CD14-positive monocyte (primary cell): ENCODE measurements at regions not wholly inside any gene's neighbourhood (a gene's known extent, or its start where the extent isn't known, plus 50 kb on each side); places are given as distances from the start of the nearest gene placed in this dataset.

Source experiments
- DNase-seq, 3 donors: peaks; one replicate each; pipeline ENCODE4 v3.0.0-alpha.2; 2011 to 2022
- H2AFZ ChIP-seq: 2 replicates; pipeline ENCODE4 v1.6.0; 2012; ENCODE audit warnings: mild to moderate bottlenecking, low read depth, low read length, inconsistent platforms; ENCODE audit not compliant: insufficient read depth, poor library complexity, severe bottlenecking
- H3K27ac ChIP-seq, 2 donors: 1 replicate in 1 of 2; 2 replicates in 1 of 2; pipeline ENCODE4 v1.5.1; 2012 to 2013; ENCODE audit warnings: low read length in 2 of 2, control low read depth in 1 of 2, inconsistent platforms in 1 of 2, low read depth in 1 of 2, mild to moderate bottlenecking in 1 of 2
- H3K27me3 ChIP-seq, 2 donors: one replicate each; pipeline versions ENCODE4 v1.6.0 to v1.6.1; 2011 to 2013; ENCODE audit warnings: low read length in 2 of 2; ENCODE audit not compliant: control insufficient read depth in 2 of 2, insufficient read depth in 2 of 2
- H3K36me3 ChIP-seq, 2 donors: replicated peaks in 1 of 2; 1 replicate in 1 of 2; 2 replicates in 1 of 2; pipeline versions ENCODE4 v1.5.1 to v1.6.1; 2012 to 2013; ENCODE audit warnings: low read length in 2 of 2, control low read depth in 1 of 2, inconsistent platforms in 1 of 2, mild to moderate bottlenecking in 1 of 2; ENCODE audit not compliant: insufficient read depth in 2 of 2, control insufficient read depth in 1 of 2
- H3K4me1 ChIP-seq, 2 donors: 1 replicate in 1 of 2; 2 replicates in 1 of 2; pipeline versions ENCODE4 v1.5.1 to v1.6.1; 2012 to 2013; ENCODE audit warnings: low read length in 2 of 2, control low read depth in 1 of 2, inconsistent platforms in 1 of 2, mild to moderate bottlenecking in 1 of 2, moderate library complexity in 1 of 2; ENCODE audit not compliant: insufficient read depth in 2 of 2, control insufficient read depth in 1 of 2
- H3K4me2 ChIP-seq: replicated peaks from 2 replicates; pipeline ENCODE3; 2012; ENCODE audit warnings: low read length, moderate library complexity, mild to moderate bottlenecking; ENCODE audit not compliant: poor library complexity, severe bottlenecking; ENCODE audit errors: extremely low read depth
- H3K4me3 ChIP-seq, 3 experiments: fragments of 200-600 bp in 1 of 3; sonication (generic) in 1 of 3; replicated peaks in 1 of 3; 1 replicate in 2 of 3; 2 replicates in 1 of 3; pipeline ENCODE4 v1.5.1; 2011 to 2013; ENCODE audit warnings: low read length in 3 of 3, mild to moderate bottlenecking in 3 of 3, control low read depth in 2 of 3, low read depth in 2 of 3, inconsistent platforms in 1 of 3, moderate library complexity in 1 of 3
- H3K79me2 ChIP-seq: 2 replicates; pipeline ENCODE4 v1.6.0; 2012; ENCODE audit warnings: mild to moderate bottlenecking, control low read depth, inconsistent platforms, low read length, moderate library complexity; ENCODE audit not compliant: insufficient read depth
- H3K9ac ChIP-seq: 2 replicates; pipeline ENCODE4 v1.6.0; 2017; ENCODE audit warnings: low read length, mild to moderate bottlenecking; ENCODE audit not compliant: insufficient read depth, poor library complexity, severe bottlenecking
- H3K9me3 ChIP-seq, 2 donors: replicated peaks in 1 of 2; 1 replicate in 1 of 2; 2 replicates in 1 of 2; pipeline versions ENCODE4 v1.5.1 to v1.6.1; 2012 to 2013; ENCODE audit warnings: low read length in 2 of 2, control low read depth in 1 of 2; ENCODE audit not compliant: control insufficient read depth in 1 of 2, insufficient read depth in 1 of 2
- H4K20me1 ChIP-seq: 2 replicates; pipeline ENCODE4 v1.6.0; 2012; ENCODE audit warnings: mild to moderate bottlenecking, low read length, control low read depth, moderate library complexity; ENCODE audit not compliant: insufficient read depth
- H3K27ac Mint-ChIP-seq, 7 donors: one replicate each; pipeline ENCODE4 v1.8.0; 2020; ENCODE audit warnings: mild to moderate bottlenecking in 7 of 7, mixed read lengths in 7 of 7, moderate library complexity in 6 of 7, inconsistent platforms in 2 of 7
- H3K27me3 Mint-ChIP-seq, 3 donors: one replicate each; pipeline ENCODE4 v1.8.0; 2021 to 2022; ENCODE audit warnings: low read depth in 3 of 3, mild to moderate bottlenecking in 3 of 3, mixed read lengths in 3 of 3, moderate library complexity in 3 of 3, inconsistent platforms in 1 of 3
- H3K36me3 Mint-ChIP-seq, 2 donors: one replicate each; pipeline ENCODE4 v1.8.0; 2020; ENCODE audit warnings: mixed read lengths in 2 of 2, inconsistent platforms in 1 of 2, mild to moderate bottlenecking in 1 of 2
- H3K4me1 Mint-ChIP-seq: one replicate; pipeline ENCODE4 v1.8.0; 2020; ENCODE audit warnings: mild to moderate bottlenecking, mixed read lengths
- H3K4me3 Mint-ChIP-seq, 2 donors: one replicate each; pipeline ENCODE4 v1.8.0; 2020; ENCODE audit warnings: mild to moderate bottlenecking in 2 of 2, mixed read lengths in 2 of 2, moderate library complexity in 1 of 2
- H3K9me3 Mint-ChIP-seq, 7 donors: one replicate each; pipeline ENCODE4 v1.8.0; 2020 to 2022; ENCODE audit warnings: mixed read lengths in 7 of 7, mild to moderate bottlenecking in 6 of 7, moderate library complexity in 6 of 7, inconsistent platforms in 2 of 7
- WGBS: methylation state at CpG from one replicate; pipeline ENCODE4 v1.1.5; 2013; ENCODE audit warnings: missing lambda C conversion rate; ENCODE audit not compliant: insufficient coverage; 5-methylcytosine and 5-hydroxymethylcytosine counted together
- intact Hi-C, 2 donors: fragments of 100-400 bp; cut with micrococcal nuclease; formaldehyde crosslinking; loops; one replicate each; pipeline versions ENCODE4 v1.15.0 to v1.15.1; 2023
- TF ChIP-seq, protein P1 (sequence below): fragments of 200-600 bp; IDR thresholded peaks from one replicate; pipeline ENCODE4 v1.8.0; 2022; ENCODE audit warnings: antibody characterized with exemption, mild to moderate bottlenecking

DNA sequence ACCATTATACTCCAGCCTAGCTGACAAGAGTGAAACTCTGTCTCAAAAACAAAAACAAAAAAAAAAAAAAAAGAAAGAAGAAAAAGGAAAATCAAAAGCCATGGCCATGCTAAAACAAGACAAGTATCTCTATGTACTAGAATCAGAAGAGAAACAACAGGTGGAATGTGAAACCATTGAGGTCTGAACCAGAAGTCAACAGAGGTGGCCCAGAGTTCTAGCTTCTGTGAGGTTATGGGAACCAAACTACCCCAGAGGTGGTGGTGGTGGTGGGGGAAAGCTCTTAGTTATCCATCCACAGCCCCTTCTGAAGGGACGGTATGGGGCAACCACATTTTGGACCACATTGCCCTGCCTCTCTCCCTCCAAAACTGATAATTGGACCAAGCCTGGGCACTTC, 59.5 kb upstream of the ZNF366 start:
- no peaks in the 10 kb centered on the region for H3K36me3 ChIP-seq
- H3K9me3 ChIP-seq = no peaks in the 10 kb centered on the region
- H3K9ac ChIP-seq = no peak overlapping the region
- no peak overlapping the region for H3K4me3 Mint-ChIP-seq
- H4K20me1 ChIP-seq = no peaks in the 10 kb centered on the region
- H2AFZ ChIP-seq = no peak overlapping the region
- no peaks in the 10 kb centered on the region for H3K27me3 ChIP-seq
- no peaks in the 10 kb centered on the region for H3K79me2 ChIP-seq
- H3K9me3 Mint-ChIP-seq = peaks cover 0 to 6% (median 4%) of the 10 kb centered on the region in 7 donors
- DNase-seq = no peak
- no CpG with 5 or more reads among the region's 1 CpG for WGBS
- no peaks in the 10 kb centered on the region for H3K36me3 Mint-ChIP-seq
- TF ChIP-seq, protein P1, sequence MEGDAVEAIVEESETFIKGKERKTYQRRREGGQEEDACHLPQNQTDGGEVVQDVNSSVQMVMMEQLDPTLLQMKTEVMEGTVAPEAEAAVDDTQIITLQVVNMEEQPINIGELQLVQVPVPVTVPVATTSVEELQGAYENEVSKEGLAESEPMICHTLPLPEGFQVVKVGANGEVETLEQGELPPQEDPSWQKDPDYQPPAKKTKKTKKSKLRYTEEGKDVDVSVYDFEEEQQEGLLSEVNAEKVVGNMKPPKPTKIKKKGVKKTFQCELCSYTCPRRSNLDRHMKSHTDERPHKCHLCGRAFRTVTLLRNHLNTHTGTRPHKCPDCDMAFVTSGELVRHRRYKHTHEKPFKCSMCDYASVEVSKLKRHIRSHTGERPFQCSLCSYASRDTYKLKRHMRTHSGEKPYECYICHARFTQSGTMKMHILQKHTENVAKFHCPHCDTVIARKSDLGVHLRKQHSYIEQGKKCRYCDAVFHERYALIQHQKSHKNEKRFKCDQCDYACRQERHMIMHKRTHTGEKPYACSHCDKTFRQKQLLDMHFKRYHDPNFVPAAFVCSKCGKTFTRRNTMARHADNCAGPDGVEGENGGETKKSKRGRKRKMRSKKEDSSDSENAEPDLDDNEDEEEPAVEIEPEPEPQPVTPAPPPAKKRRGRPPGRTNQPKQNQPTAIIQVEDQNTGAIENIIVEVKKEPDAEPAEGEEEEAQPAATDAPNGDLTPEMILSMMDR = no peak
- no peaks in the 10 kb centered on the region for H3K4me1 ChIP-seq
- H3K4me2 ChIP-seq = no peak overlapping the region
- H3K4me3 ChIP-seq = no peak overlapping the region
- no peak overlapping the region for H3K27ac Mint-ChIP-seq
- H3K4me1 Mint-ChIP-seq = no peaks in the 10 kb centered on the region
- intact Hi-C loops = no loop called here
- H3K27ac ChIP-seq = no peak overlapping the region
- H3K27me3 Mint-ChIP-seq = peaks cover 0 to 7% (median 6%) of the 10 kb centered on the region in 3 donors

DNA sequence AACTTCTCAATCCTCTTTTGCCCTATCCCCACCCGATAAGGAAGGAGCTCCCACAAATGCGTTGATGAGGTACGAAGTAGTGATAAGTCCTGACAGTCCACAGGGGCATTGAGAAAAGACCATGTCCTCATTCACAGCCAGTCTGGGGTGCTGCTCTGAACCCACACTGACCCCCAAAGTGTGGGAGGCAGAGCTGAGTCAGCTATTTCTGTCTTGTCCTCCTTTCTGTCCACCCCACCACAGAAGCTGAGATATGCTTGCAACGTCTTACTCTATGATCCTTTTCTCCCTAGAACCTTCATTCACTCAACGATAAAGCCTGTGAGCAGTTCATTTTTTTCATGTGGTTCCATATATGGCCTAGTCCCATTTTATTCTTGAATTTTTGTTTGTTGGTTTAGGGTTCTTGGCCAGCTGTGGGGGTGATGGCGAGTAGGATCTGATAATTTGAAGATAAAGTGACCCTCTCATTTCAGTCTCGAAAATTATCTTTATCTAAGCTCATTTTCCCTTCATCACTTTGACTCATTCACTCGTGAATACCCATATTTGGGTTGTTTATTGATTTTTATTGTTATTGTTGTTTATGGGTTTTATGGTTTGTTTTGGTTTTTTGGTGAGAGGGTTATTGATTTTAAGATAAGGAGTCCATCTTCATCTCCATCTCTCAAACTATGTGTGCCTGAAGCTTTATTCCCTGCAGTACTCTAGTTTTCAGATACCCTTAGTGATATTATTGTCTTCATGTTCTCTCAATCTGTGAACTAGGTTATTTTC, 58.5 kb upstream of the ZNF366 start:
- intact Hi-C loops = no loop called here
- H3K27ac ChIP-seq = no peak overlapping the region

More for the DNA sequence above, 58.5 kb upstream of the ZNF366 start:
- Mint-ChIP-seq H3K36me3 (no peaks in the 10 kb centered on the region), H3K27me3 (peaks cover 0 to 7% (median 6%) of the 10 kb centered on the region in 3 donors), H3K4me1 (no peaks in the 10 kb centered on the region), H3K27ac (no peak overlapping the region), H3K4me3 (no peak overlapping the region), H3K9me3 (peaks cover 0 to 6% (median 4%) of the 10 kb centered on the region in 7 donors)
- TF ChIP-seq, protein P1 = no peak
- H3K9me3 ChIP-seq = no peaks in the 10 kb centered on the region
- no peak overlapping the region for H3K9ac ChIP-seq
- 100% methylated on average over 1 of the region's 8 CpGs for WGBS
- H3K4me1 ChIP-seq = no peaks in the 10 kb centered on the region
- no peak for DNase-seq
- H3K27me3 ChIP-seq = no peaks in the 10 kb centered on the region
- no peak overlapping the region for H3K4me2 ChIP-seq
- H3K36me3 ChIP-seq = no peaks in the 10 kb centered on the region
- no peaks in the 10 kb centered on the region for H4K20me1 ChIP-seq
- no peak overlapping the region for H2AFZ ChIP-seq
- no peak overlapping the region for H3K4me3 ChIP-seq
- no peaks in the 10 kb centered on the region for H3K79me2 ChIP-seq
